Effector memory CD4-positive, alpha-beta T cell (primary cell): ENCODE measurements at regions not wholly inside any gene's neighbourhood (a gene's known extent, or its start where the extent isn't known, plus 50 kb on each side); places are given as distances from the start of the nearest gene placed in this dataset.

Source experiments
- DNase-seq, 3 donors: peaks; one replicate each; pipeline ENCODE4 v3.0.0-alpha.2; 2020
- H3K27ac ChIP-seq: 2 replicates; pipeline ENCODE4 v1.7.0; 2013; ENCODE audit warnings: mild to moderate bottlenecking, low read length, moderate library complexity; ENCODE audit not compliant: insufficient read depth, poor library complexity, severe bottlenecking
- H3K27me3 ChIP-seq: replicated peaks from 2 replicates; pipeline ENCODE4 v1.7.0; 2013; ENCODE audit warnings: mild to moderate bottlenecking, low read length; ENCODE audit not compliant: insufficient read depth, control insufficient read depth, poor library complexity, severe bottlenecking
- H3K36me3 ChIP-seq: 2 replicates; pipeline ENCODE4 v1.7.0; 2013; ENCODE audit warnings: mild to moderate bottlenecking, low read length, moderate library complexity; ENCODE audit not compliant: control insufficient read depth, insufficient read depth
- H3K4me1 ChIP-seq: 2 replicates; pipeline ENCODE4 v1.7.0; 2013; ENCODE audit warnings: low read length, mild to moderate bottlenecking; ENCODE audit not compliant: control insufficient read depth, insufficient read depth, poor library complexity, severe bottlenecking
- H3K4me3 ChIP-seq: 2 replicates; pipeline ENCODE4 v1.7.0; 2013; ENCODE audit warnings: low read length, low read depth, mild to moderate bottlenecking; ENCODE audit not compliant: insufficient read depth, poor library complexity, severe bottlenecking
- H3K9me3 ChIP-seq: 2 replicates; pipeline ENCODE4 v1.7.0; 2013; ENCODE audit warnings: mild to moderate bottlenecking, low read length, moderate library complexity; ENCODE audit not compliant: control insufficient read depth

DNA sequence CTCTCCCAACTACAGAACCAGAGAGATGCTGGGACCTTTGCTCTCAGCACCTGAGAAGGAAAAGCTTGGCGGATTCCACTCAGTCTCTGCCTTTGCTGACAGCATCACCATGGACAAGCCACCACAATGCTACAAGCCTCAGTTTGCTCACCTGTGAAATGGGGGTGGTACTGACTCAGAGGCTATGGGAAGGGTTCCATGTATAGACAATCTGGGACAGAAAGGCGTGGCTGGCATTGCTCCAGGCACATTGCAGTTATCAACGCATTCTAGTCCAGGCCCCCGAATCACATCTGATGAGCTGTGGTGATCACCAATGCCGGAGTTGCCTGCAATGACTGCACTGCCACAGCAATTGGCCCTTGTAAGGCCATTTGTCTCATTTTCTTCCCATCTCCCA, 72.6 kb downstream of the ISX start:
- Histone ChIP-seq H3K27me3 (no peaks in the 10 kb centered on the region), H3K4me3 (no peak overlapping the region), H3K9me3 (no peaks in the 10 kb centered on the region), H3K4me1 (no peaks in the 10 kb centered on the region), H3K36me3 (no peaks in the 10 kb centered on the region), H3K27ac (no peak overlapping the region)
- DNase-seq, result no peak

- Histone ChIP-seq H3K27ac (no peak overlapping the region), H3K27me3 (no peaks in the 10 kb centered on the region), H3K9me3 (no peaks in the 10 kb centered on the region), H3K4me3 (no peak overlapping the region), H3K4me1 (no peaks in the 10 kb centered on the region), H3K36me3 (no peaks in the 10 kb centered on the region)
- DNase-seq, result no peak
Observed at GRCh38 chr22:35140879-35141745, 75.2 kb downstream of the ISX start.

- H3K4me3 ChIP-seq, result no peak overlapping the region
- DNase-seq, result no peak
Observed at GRCh38 chr22:35148381-35148780, 82.4 kb downstream of the ISX start.

GRCh38 chr22:35148866-35149548, 83.0 kb downstream of the ISX start:
- Histone ChIP-seq H3K4me1 (no peaks in the 10 kb centered on the region), H3K27ac (no peak overlapping the region), H3K36me3 (no peaks in the 10 kb centered on the region), H3K4me3 (no peak overlapping the region), H3K9me3 (no peaks in the 10 kb centered on the region), H3K27me3 (peaks cover 5% of the 10 kb centered on the region)
- DNase-seq, result no peak

More at GRCh38 chr22:35148381-35148780, 82.4 kb downstream of the ISX start:
- Histone ChIP-seq H3K36me3 (no peaks in the 10 kb centered on the region), H3K27me3 (peaks cover 5% of the 10 kb centered on the region), H3K4me1 (no peaks in the 10 kb centered on the region), H3K9me3 (no peaks in the 10 kb centered on the region), H3K27ac (no peak overlapping the region)

GRCh38 chr22:35150183-35151107, 84.5 kb downstream of the ISX start:
- no peaks in the 10 kb centered on the region for H3K9me3 ChIP-seq
- H3K4me3 ChIP-seq, result no peak overlapping the region
- H3K4me1 ChIP-seq, result no peaks in the 10 kb centered on the region
- peaks cover 8% of the 10 kb centered on the region for H3K27me3 ChIP-seq
- no peaks in the 10 kb centered on the region for H3K36me3 ChIP-seq
- DNase-seq, result peak; percentile 2 to 30 (median 3)
- H3K27ac ChIP-seq, result no peak overlapping the region

DNA sequence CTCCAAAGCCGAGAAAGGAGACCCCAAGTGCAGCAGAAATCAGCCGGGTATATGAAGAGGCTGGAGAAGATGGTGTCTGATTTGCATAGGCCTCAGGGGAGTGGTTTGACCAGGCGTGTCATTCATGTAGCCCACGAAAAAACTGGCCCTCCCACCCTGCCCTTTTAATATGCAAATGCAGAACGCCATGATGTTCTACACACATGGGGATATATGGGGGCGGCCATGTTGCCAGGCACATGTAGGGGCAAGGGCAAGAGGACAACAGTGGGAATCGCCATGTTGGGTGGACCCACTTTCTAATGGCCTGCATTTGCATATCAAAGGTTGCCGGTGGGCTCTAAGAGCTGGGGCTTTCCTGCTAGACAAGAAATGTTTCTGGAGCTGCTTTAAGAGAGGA, 86.4 kb downstream of the ISX start:
- Histone ChIP-seq H3K4me3 (no peak overlapping the region), H3K27ac (no peak overlapping the region), H3K4me1 (no peaks in the 10 kb centered on the region), H3K9me3 (no peaks in the 10 kb centered on the region), H3K36me3 (no peaks in the 10 kb centered on the region), H3K27me3 (peaks cover 12% of the 10 kb centered on the region)
- DNase-seq, result no peak

DNA sequence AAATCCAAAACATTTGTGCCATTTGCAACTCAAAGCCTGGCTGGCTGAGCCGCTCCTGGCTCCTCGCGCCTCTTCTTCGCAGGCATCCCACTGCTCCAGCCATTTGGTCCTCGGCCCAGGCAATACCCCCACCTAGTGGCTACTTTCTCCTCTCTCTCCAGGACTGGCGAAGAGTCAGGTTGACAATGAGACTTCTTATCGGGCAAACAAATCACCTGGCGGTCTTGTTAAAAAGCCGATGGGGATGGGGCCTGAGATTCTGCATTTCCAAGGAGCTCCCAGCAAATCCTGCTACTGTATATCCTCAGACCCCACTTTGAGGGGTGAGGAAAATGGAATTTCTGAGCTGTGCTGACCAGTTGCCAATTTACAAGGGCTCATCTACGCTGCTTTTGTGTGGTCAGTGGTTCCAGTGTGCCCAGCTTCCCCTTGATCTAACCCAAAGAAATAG, 89.0 kb downstream of the ISX start:
- Histone ChIP-seq H3K4me3 (no peak overlapping the region), H3K27me3 (peaks cover 12% of the 10 kb centered on the region), H3K4me1 (no peaks in the 10 kb centered on the region), H3K9me3 (no peaks in the 10 kb centered on the region), H3K36me3 (no peaks in the 10 kb centered on the region), H3K27ac (no peak overlapping the region)
- DNase-seq, result no peak

- H3K27ac ChIP-seq, result no peak overlapping the region
- no peaks in the 10 kb centered on the region for H3K4me1 ChIP-seq
- no peak for DNase-seq
- H3K36me3 ChIP-seq, result no peaks in the 10 kb centered on the region
- no peaks in the 10 kb centered on the region for H3K9me3 ChIP-seq
- H3K4me3 ChIP-seq, result no peak overlapping the region
- peaks cover 12% of the 10 kb centered on the region for H3K27me3 ChIP-seq
Observed at GRCh38 chr22:35155403-35156025, 89.6 kb downstream of the ISX start.

- H3K36me3 ChIP-seq, result no peaks in the 10 kb centered on the region
Observed at GRCh38 chr22:35156945-35157344, 91.0 kb downstream of the ISX start.

More at GRCh38 chr22:35156945-35157344, 91.0 kb downstream of the ISX start:
- H3K27me3 ChIP-seq, result peaks cover 7% of the 10 kb centered on the region
- no peak for DNase-seq
- H3K4me3 ChIP-seq, result no peak overlapping the region
- H3K27ac ChIP-seq, result no peak overlapping the region
- H3K9me3 ChIP-seq, result no peaks in the 10 kb centered on the region
- H3K4me1 ChIP-seq, result no peaks in the 10 kb centered on the region
